Endothelial cell of umbilical vein (primary cell): ENCODE measurements at regions not wholly inside any gene's neighbourhood (a gene's known extent, or its start where the extent isn't known, plus 50 kb on each side); places are given as distances from the start of the nearest gene placed in this dataset.

ENCODE experiments used
- BruUV-seq: library from RNA; stranded (reverse); fragments of 400-500 nt; replicated peaks from 2 replicates; lab custom pipeline; 2021; lab: Mats Ljungman, UMichigan
- CTCF ChIA-PET: fragments of 300-600, 350-600 bp; sonication (Branson Sonifier 250); formaldehyde crosslinking; loops from one replicate; lab custom pipeline; 2021; ENCODE audit warnings: antibody characterized with exemption, inconsistent platforms; lab: Charles Lee
- POLR2A ChIA-PET: fragments of 300-600, 350-600 bp; sonication (Branson Sonifier 250); formaldehyde crosslinking; loops from one replicate; lab custom pipeline; 2021; ENCODE audit warnings: antibody characterized with exemption, inconsistent platforms; lab: Charles Lee
- DNase-seq: peaks from one replicate; pipeline ENCODE4 v3.0.0-alpha.2; 2011; ENCODE audit warnings: low read depth, low spot score
- FAIRE-seq: peaks from 2 replicates; lab custom pipeline; 2011; peaks lifted over from hg19 to GRCh38; lab: Jason Lieb, UNC
- H2AFZ ChIP-seq: 2 replicates; pipeline ENCODE4 v1.6.0; 2012; ENCODE audit warnings: low read depth, low read length, control low read depth, inconsistent platforms
- H3K27ac ChIP-seq: 2 replicates; pipeline ENCODE4 v1.5.1; 2011; ENCODE audit warnings: low read depth, mild to moderate bottlenecking, control low read depth, low read length, moderate library complexity; ENCODE audit not compliant: insufficient read depth
- H3K27me3 ChIP-seq, 2 experiments: 2 replicates each; pipeline versions ENCODE4 v1.6.0 to v1.6.1; 2011; ENCODE audit warnings: low read length in 2 of 2, mixed read lengths in 1 of 2; ENCODE audit not compliant: control insufficient read depth in 2 of 2, insufficient read depth in 2 of 2
- H3K36me3 ChIP-seq, 2 experiments: 2 replicates in 1 of 2; 3 replicates in 1 of 2; pipeline ENCODE4 v1.5.1; 2011; ENCODE audit warnings: low read length in 2 of 2, mild to moderate bottlenecking in 1 of 2, moderate library complexity in 1 of 2; ENCODE audit not compliant: control insufficient read depth in 2 of 2, insufficient read depth in 2 of 2; ENCODE audit errors: extremely low read depth in 1 of 2
- H3K4me1 ChIP-seq: 3 replicates; pipeline ENCODE4 v1.5.1; 2011; ENCODE audit warnings: mild to moderate bottlenecking, low read length; ENCODE audit not compliant: control insufficient read depth, insufficient read depth; ENCODE audit errors: extremely low read depth
- H3K4me2 ChIP-seq: 2 replicates; pipeline ENCODE4 v1.6.1; 2011; ENCODE audit warnings: low read length, control low read depth, mixed read lengths; ENCODE audit not compliant: insufficient read depth
- H3K4me3 ChIP-seq, 3 experiments: fragments of 200-600 bp in 1 of 3; sonication (generic), shearing (Covaris generic) in 1 of 3; replicated peaks in 1 of 3; 2 replicates each; pipeline ENCODE4 v1.5.1; 2011 to 2016; ENCODE audit warnings: control low read depth in 3 of 3, low read length in 3 of 3, mild to moderate bottlenecking in 2 of 3, inconsistent platforms in 1 of 3, low read depth in 1 of 3, moderate library complexity in 1 of 3; ENCODE audit not compliant: insufficient read depth in 1 of 3
- H3K79me2 ChIP-seq: 2 replicates; pipeline ENCODE4 v1.6.0; 2012; ENCODE audit warnings: low read length, inconsistent platforms; ENCODE audit not compliant: control insufficient read depth, insufficient read depth
- H3K9ac ChIP-seq: replicated peaks from 2 replicates; pipeline ENCODE3; 2011; ENCODE audit warnings: low read length, control low read depth; ENCODE audit not compliant: insufficient read depth; ENCODE audit errors: extremely low read depth
- H3K9me1 ChIP-seq: replicated peaks from 3 replicates; pipeline ENCODE4 v1.6.0; 2011; ENCODE audit warnings: mild to moderate bottlenecking, low read length; ENCODE audit not compliant: control insufficient read depth, insufficient read depth; ENCODE audit errors: extremely low read depth
- H3K9me3 ChIP-seq: replicated peaks from 2 replicates; pipeline ENCODE4 v1.5.1; 2012; ENCODE audit warnings: low read length, inconsistent platforms; ENCODE audit not compliant: control insufficient read depth, insufficient read depth
- H4K20me1 ChIP-seq: replicated peaks from 2 replicates; pipeline ENCODE3; 2011; ENCODE audit warnings: mild to moderate bottlenecking, low read length; ENCODE audit not compliant: control insufficient read depth, insufficient read depth; ENCODE audit errors: extremely low read depth
- POLR2AphosphoS5 ChIP-seq: IDR thresholded peaks from 2 replicates; pipeline ENCODE4 v1.6.1; 2012; ENCODE audit warnings: low read depth, mild to moderate bottlenecking, control low read depth, low read length, moderate library complexity; ENCODE audit not compliant: insufficient read depth
- dilution Hi-C: fragments of 300-500 bp; cut with MboI; formaldehyde crosslinking; loops from one replicate; pipeline ENCODE4 v1.15.0; 2019; ENCODE audit warnings: low sequenced_read_pairs; ENCODE audit not compliant: extremely low pct_ligation_motif_present
- intact Hi-C: fragments of 100-400 bp; cut with micrococcal nuclease; formaldehyde crosslinking; loops from one replicate; pipeline ENCODE4 v1.10.0; 2022

GRCh38 chr12:73529954-73530353 is 1007.7 kb upstream of the ATXN7L3B start:
- H3K4me2 ChIP-seq, result no peak overlapping the region
- H3K9ac ChIP-seq, result no peak overlapping the region
- no peak overlapping the region for H3K27ac ChIP-seq
- dilution Hi-C loops (no loop called here), intact Hi-C loops (no loop called here)
- H3K79me2 ChIP-seq, result no peaks in the 10 kb centered on the region
- no peak for DNase-seq
- no peaks in the 10 kb centered on the region for H3K4me1 ChIP-seq
- no peak overlapping the region for H3K4me3 ChIP-seq
- H3K36me3 ChIP-seq, result no peaks in the 10 kb centered on the region
- H3K9me3 ChIP-seq, result peaks cover 2% of the 10 kb centered on the region
- POLR2A ChIA-PET, result no interaction called here
- CTCF ChIA-PET, result no interaction called here
- no TSS peak for BruUV-seq
- no peak for TF ChIP-seq POLR2AphosphoS5
- no peaks in the 10 kb centered on the region for H4K20me1 ChIP-seq
- H3K27me3 ChIP-seq, result no peaks in the 10 kb centered on the region
- FAIRE-seq, result no peak
- H2AFZ ChIP-seq, result no peak overlapping the region
- no peaks in the 10 kb centered on the region for H3K9me1 ChIP-seq

- H3K4me3 ChIP-seq, result no peak overlapping the region
- H3K9ac ChIP-seq, result no peak overlapping the region
- dilution Hi-C loops, result no loop called here
- H3K9me1 ChIP-seq, result no peaks in the 10 kb centered on the region
- ChIA-PET POLR2A (no interaction called here), CTCF (no interaction called here)
- peaks cover 4% of the 10 kb centered on the region for H3K9me3 ChIP-seq
- no peaks in the 10 kb centered on the region for H3K79me2 ChIP-seq
- H3K4me1 ChIP-seq, result no peaks in the 10 kb centered on the region
- H4K20me1 ChIP-seq, result no peaks in the 10 kb centered on the region
- H2AFZ ChIP-seq, result no peak overlapping the region
- H3K36me3 ChIP-seq, result no peaks in the 10 kb centered on the region
- TF ChIP-seq POLR2AphosphoS5, result no peak
- intact Hi-C loops, result no loop called here
- BruUV-seq, result no TSS peak
- no peak overlapping the region for H3K27ac ChIP-seq
- FAIRE-seq (no peak), DNase-seq (no peak)
- H3K27me3 ChIP-seq, result no peaks in the 10 kb centered on the region
- no peak overlapping the region for H3K4me2 ChIP-seq
These were observed 1005.9 kb upstream of the ATXN7L3B start for GRCh38 chr12:73531752-73532151.
